Mucosa of gallbladder (tissue), 1 donor: ENCODE measurements at regions not wholly inside any gene's neighbourhood (a gene's known extent, or its start where the extent isn't known, plus 50 kb on each side); places are given as distances from the start of the nearest gene placed in this dataset.
"Not testable (repeated sequence)": the region's sequence is repeated elsewhere in the genome, so short reads cannot be mapped to it uniquely, and the experiment has no call there.

Experiments used
- DNase-seq: peaks from one replicate; pipeline ENCODE4 v3.0.0-alpha.2; 2020; ENCODE audit warnings: low spot score
- donor health status: DM: no; HTN: no; CAD: no.

GRCh38 chr5:122600924-122601323, 174.0 kb upstream of the SNX2 start:
- no peak for DNase-seq

GRCh38 chr5:122602700-122603099, 172.2 kb upstream of the SNX2 start:
- DNase-seq: no peak

GRCh38 chr5:122605236-122605635, 169.6 kb upstream of the SNX2 start:
- DNase-seq: no peak

- DNase-seq: no peak
Observed at GRCh38 chr5:122607818-122608217, 167.1 kb upstream of the SNX2 start.

DNA sequence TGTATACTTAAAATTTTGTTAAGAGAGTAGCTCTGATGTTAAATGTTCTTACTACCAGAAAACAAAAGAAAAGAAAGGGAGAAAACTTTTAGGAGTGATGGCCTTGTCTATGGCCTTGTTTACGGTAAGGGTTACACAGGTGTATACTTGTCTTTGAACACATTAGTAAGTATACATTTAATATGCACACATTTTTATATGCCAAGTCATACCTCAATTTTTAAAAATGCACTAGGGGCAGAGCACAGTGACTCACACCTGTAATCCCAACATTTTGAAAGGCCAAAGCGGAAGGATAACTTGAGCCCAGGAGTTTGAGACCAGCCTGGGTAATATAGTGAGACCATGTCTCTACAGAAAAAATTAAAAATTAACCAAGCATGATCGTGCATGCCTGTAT, 166.7 kb upstream of the SNX2 start:
- DNase-seq: no peak

GRCh38 chr5:122611406-122611805, 163.5 kb upstream of the SNX2 start:
- no peak for DNase-seq

GRCh38 chr5:122612901-122613300, 162.0 kb upstream of the SNX2 start:
- DNase-seq: no peak

GRCh38 chr5:122615146-122615545, 159.7 kb upstream of the SNX2 start:
- DNase-seq: no peak

GRCh38 chr5:122615832-122616231, 159.0 kb upstream of the SNX2 start:
- DNase-seq: no peak

GRCh38 chr5:122618046-122618445, 156.8 kb upstream of the SNX2 start:
- DNase-seq: not testable (repeated sequence)

- DNase-seq: not testable (repeated sequence)
Observed at GRCh38 chr5:122620768-122621167, 154.1 kb upstream of the SNX2 start.

- not testable (repeated sequence) for DNase-seq
Observed at GRCh38 chr5:122628714-122629113, 146.2 kb upstream of the SNX2 start.

DNA sequence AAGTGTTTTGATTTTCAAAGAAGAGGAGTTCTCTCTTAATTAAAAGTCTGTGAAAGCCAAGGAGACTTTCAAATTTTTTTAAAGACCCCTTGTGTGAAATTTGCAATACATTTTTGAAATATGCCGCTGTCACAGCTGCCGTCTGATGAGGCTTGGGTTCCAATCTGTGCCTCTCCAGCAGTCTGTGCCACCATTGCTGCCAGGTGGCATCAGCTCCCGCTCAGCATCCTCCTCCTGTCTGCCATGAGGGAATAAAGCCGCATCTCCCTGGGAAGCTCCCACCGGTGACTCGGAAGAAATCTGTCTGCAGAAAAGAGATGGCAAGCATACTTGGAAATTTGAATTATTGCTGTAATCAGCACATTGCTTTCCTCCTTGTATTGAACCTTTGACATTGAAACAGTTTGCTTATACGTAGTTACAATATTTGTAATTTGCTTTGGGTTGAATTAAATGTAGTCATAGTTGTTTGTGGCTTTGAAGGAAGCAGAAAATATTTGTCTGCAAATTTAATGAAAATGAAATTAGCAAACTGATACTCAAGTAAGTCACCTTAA, 145.7 kb upstream of the SNX2 start:
- no peak for DNase-seq

DNA sequence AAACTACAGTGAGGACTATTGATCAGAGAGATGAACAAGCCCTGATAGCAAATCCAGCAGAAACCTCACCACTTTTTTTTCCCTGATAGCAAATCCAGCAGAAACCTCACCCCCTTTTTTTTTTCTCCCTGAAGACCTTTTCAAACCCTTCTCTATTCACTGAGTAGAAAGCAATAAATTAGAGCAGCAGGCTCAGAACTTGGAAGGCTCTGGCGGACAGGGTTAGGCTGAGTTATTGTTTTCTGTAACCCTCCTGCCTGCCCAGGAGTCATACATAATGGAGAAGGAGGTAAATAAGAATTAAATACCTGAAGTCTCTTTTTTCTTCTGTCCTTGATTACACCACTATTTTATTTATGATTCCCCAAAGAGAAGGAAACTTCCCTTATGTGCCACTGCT, 136.3 kb upstream of the SNX2 start:
- no peak for DNase-seq

GRCh38 chr5:122639033-122639432, 135.8 kb upstream of the SNX2 start:
- no peak for DNase-seq

GRCh38 chr5:122639864-122640263, 135.0 kb upstream of the SNX2 start:
- no peak for DNase-seq

DNA sequence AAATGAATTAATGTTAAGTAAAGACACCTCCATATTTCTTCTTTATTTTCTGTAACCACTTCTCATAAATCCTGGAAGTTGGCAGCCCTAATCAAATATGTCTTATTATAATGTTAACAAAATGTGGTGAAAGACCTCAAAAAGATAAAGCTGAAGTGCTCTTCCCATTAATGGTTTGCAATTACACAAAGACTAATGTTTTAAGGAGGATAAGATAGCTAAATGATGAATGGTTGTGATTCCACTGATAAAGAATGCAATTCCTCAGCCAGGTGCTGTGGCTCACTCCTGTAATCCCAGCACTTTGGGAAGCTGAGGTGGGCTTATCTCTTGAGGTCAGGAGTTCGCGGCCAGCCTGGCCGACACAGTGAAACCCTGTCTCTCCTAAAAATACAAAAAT, 125.8 kb upstream of the SNX2 start:
- no peak for DNase-seq

GRCh38 chr5:122653087-122654017, 121.5 kb upstream of the SNX2 start:
- DNase-seq: no peak

DNA sequence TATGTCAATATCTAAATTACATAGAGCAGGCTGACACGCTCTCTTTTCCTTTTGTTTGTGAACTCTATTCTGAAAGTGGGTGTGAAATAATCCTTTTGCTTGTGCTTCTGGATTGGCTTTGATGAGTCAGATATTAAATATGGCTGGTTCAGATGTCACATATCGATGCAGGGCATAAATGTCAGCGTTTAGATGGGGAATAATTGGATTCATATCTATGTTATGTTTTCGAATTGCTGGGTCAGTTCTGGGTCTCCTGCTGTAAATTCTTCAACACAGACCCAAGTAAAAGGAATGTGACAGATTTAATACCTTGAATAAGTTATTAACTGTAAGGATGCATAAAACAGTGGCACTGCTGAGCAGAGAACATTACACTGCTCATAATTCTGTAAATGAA, 118.7 kb upstream of the SNX2 start:
- no peak for DNase-seq

- no peak for DNase-seq
Observed at GRCh38 chr5:122656577-122656976, 118.3 kb upstream of the SNX2 start.

DNA sequence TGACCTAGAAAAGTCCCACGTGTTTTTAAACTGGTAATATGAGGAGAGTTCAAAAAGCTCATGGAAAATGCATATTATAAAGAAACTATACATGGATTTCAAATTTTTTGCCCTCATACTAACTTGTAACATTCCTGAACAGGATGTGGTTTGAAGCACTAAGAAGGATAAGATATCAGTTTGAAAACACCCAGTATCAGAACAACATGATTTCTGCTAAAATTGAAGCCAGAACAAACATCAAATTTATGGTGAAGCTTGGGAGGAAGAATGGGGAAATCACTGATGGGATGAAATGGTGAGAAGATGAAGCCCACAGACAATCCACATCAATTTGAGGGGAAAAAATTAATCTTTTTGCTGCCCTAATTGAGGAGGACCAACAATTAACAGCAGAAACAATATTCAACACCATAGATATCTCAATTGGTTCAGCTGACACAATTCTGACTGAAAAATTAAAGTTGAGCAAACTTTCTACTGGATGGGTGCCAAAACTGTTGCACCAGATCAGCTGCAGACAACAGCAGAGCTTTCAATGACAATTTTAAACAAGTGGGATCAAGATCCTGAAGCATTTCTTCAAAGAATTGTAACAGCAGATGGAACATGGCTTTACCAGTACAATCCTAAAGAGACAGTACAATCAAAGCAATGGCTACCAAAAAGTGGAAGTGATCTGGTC, 113.2 kb upstream of the SNX2 start:
- no peak for DNase-seq

DNA sequence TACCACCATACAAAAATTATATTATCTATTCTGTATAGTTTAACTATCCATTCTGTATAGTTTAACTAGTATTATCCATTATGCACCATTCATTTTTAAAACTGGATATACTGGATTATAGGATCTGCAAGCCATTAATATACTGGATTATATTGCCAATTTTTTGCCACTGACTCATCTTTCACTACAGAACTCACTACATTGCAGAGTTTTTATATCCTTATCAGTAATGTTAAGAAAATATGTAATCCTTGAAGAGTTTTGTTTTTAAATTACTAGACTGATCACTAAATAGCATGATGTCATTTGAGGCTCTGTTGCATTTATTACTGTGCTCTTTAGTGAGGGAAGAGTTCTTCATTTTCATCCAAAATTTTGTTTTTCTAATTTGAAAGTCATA, 109.8 kb upstream of the SNX2 start:
- DNase-seq: no peak

DNA sequence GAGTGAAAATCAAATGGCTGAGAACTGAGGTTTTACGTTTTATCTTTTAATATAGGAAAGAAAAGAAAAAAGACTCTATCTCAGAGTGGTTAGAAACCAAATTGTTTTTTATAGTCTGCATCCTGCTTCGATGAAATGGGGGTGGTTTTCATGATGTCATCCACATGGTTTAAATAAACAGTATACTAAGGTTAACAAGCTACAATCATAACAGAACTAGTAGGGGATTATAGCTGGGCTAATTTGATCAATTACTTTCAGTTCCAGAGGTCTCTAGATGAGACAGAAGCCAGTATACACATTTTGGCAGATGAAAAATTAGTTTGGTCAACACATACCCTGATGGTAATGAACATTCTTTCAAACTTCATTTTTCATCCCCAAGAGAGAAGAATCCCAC, 106.3 kb upstream of the SNX2 start:
- DNase-seq: no peak
